OCI-LY7 (cell line): ENCODE measurements at regions not wholly inside any gene's neighbourhood (a gene's known extent, or its start where the extent isn't known, plus 50 kb on each side); places are given as distances from the start of the nearest gene placed in this dataset.

Source experiments
- BruUV-seq: library from RNA; stranded (reverse); fragments of 400-500 nt; replicated peaks from 2 replicates; lab custom pipeline; 2021; lab: Mats Ljungman, UMichigan
- CTCF ChIA-PET: fragments of 300-600 bp; sonication (Branson Sonifier 250); formaldehyde crosslinking; loops from one replicate; lab custom pipeline; 2022; ENCODE audit warnings: antibody characterized with exemption; ENCODE audit not compliant: unreplicated experiment; lab: Charles Lee
- POLR2A ChIA-PET: fragments of 300-600 bp; sonication (Branson Sonifier 250); formaldehyde crosslinking; loops from one replicate; lab custom pipeline; 2022; ENCODE audit warnings: antibody characterized with exemption; lab: Charles Lee
- DNase-seq: peaks from one replicate; pipeline ENCODE4 v3.0.0-alpha.2; 2015; ENCODE audit warnings: low spot score
- H2AFZ ChIP-seq: fragments of 200-600 bp; sonication (generic), shearing (Covaris generic); 2 replicates; pipeline ENCODE4 v1.6.1; 2014; ENCODE audit warnings: mild to moderate bottlenecking, antibody characterized with exemption, low read length, moderate library complexity
- H3K27ac ChIP-seq: fragments of 200-600 bp; sonication (generic); 2 replicates; pipeline ENCODE4 v1.5.1; 2014; ENCODE audit warnings: mixed run types, low read depth, mild to moderate bottlenecking, moderate library complexity, low read length, inconsistent platforms; ENCODE audit not compliant: poor library complexity, severe bottlenecking
- H3K36me3 ChIP-seq: fragments of 200-600 bp; sonication (generic); 2 replicates; pipeline ENCODE4 v1.6.1; 2014; ENCODE audit warnings: mild to moderate bottlenecking, antibody characterized with exemption, low read length, moderate library complexity, mixed read lengths; ENCODE audit not compliant: insufficient read depth
- H3K4me1 ChIP-seq: fragments of 200-600 bp; sonication (generic); 2 replicates; pipeline ENCODE4 v1.5.1; 2014; ENCODE audit warnings: mild to moderate bottlenecking, low read length; ENCODE audit not compliant: insufficient read depth, poor library complexity, severe bottlenecking
- H3K4me2 ChIP-seq: fragments of 200-600 bp; sonication (generic); 2 replicates; pipeline ENCODE4 v1.6.1; 2014; ENCODE audit warnings: mild to moderate bottlenecking, low read length
- H3K4me3 ChIP-seq: fragments of 200-600 bp; sonication (generic); 2 replicates; pipeline ENCODE4 v1.5.1; 2014; ENCODE audit warnings: mild to moderate bottlenecking, low read depth, low read length; ENCODE audit not compliant: poor library complexity, severe bottlenecking
- H3K79me2 ChIP-seq: fragments of 200-600 bp; sonication (generic); 2 replicates; pipeline ENCODE4 v1.6.1; 2016; ENCODE audit warnings: low read depth, mild to moderate bottlenecking, low read length, moderate library complexity, mixed read lengths; ENCODE audit not compliant: insufficient read depth
- H3K9me2 ChIP-seq: fragments of 200-600 bp; sonication (generic); 2 replicates; pipeline ENCODE4 v1.6.1; 2016; ENCODE audit warnings: mild to moderate bottlenecking, low read length, mixed read lengths; ENCODE audit not compliant: insufficient read depth
- H3K9me3 ChIP-seq: fragments of 200-600 bp; sonication (generic); 2 replicates; pipeline ENCODE4 v1.6.1; 2014; ENCODE audit warnings: mild to moderate bottlenecking, mixed run types, low read length, mixed read lengths
- H4K20me1 ChIP-seq: fragments of 200-600 bp; sonication (generic); 2 replicates; pipeline ENCODE4 v1.6.1; 2014; ENCODE audit warnings: mild to moderate bottlenecking, antibody characterized with exemption, low read length, moderate library complexity, mixed read lengths; ENCODE audit not compliant: insufficient read depth
- EZH2phosphoT487 ChIP-seq: fragments of 200-600 bp; sonication (generic); IDR thresholded peaks from 2 replicates; pipeline ENCODE4 v1.6.1; 2018; ENCODE audit warnings: low read depth, borderline replicate concordance, mild to moderate bottlenecking, mixed run types, antibody characterized with exemption, low read length, moderate library complexity, mixed read lengths
- intact Hi-C: fragments of 100-400 bp; cut with micrococcal nuclease; formaldehyde crosslinking; loops from one replicate; pipeline ENCODE4 v1.10.0; 2022; ENCODE audit not compliant: unreplicated experiment
- TF ChIP-seq, protein P1 (sequence below): fragments of 200-600 bp; sonication (generic); conservative IDR thresholded peaks from 2 replicates; pipeline ENCODE4 v1.5.1; 2014; ENCODE audit warnings: mild to moderate bottlenecking, antibody characterized with exemption, low read length, moderate library complexity, mixed read lengths

DNA sequence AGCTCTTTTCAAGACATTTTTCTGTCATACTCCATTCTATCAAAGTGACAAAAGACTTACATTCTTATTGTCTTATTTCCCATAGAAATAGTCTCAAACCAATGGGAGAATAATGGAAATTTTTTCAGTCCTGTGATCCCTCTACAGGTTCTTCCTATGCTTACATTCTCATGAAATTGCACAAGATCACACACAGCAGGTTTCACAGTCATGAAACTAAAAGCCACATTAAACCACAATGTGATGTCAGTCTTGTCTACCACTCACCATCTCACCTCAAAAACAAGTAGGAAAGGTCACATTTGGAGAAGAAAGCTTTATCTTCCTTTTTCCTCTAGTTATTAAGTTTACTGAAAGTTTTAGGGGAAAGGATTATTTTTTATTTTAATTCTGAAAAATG lies 161.0 kb upstream of the RORA start:
- Histone ChIP-seq H3K27ac (no peak overlapping the region), H3K4me1 (no peaks in the 10 kb centered on the region), H3K36me3 (no peaks in the 10 kb centered on the region), H3K79me2 (no peaks in the 10 kb centered on the region), H3K9me2 (no peaks in the 10 kb centered on the region), H2AFZ (no peak overlapping the region), H3K4me2 (no peak overlapping the region), H3K4me3 (no peak overlapping the region), H3K9me3 (no peaks in the 10 kb centered on the region), H4K20me1 (no peaks in the 10 kb centered on the region)
- TF ChIP-seq, protein P1, sequence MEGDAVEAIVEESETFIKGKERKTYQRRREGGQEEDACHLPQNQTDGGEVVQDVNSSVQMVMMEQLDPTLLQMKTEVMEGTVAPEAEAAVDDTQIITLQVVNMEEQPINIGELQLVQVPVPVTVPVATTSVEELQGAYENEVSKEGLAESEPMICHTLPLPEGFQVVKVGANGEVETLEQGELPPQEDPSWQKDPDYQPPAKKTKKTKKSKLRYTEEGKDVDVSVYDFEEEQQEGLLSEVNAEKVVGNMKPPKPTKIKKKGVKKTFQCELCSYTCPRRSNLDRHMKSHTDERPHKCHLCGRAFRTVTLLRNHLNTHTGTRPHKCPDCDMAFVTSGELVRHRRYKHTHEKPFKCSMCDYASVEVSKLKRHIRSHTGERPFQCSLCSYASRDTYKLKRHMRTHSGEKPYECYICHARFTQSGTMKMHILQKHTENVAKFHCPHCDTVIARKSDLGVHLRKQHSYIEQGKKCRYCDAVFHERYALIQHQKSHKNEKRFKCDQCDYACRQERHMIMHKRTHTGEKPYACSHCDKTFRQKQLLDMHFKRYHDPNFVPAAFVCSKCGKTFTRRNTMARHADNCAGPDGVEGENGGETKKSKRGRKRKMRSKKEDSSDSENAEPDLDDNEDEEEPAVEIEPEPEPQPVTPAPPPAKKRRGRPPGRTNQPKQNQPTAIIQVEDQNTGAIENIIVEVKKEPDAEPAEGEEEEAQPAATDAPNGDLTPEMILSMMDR: no peak
- no peak for TF ChIP-seq EZH2phosphoT487
- DNase-seq: no peak
- BruUV-seq: no TSS peak
- POLR2A ChIA-PET: no interaction called here
- intact Hi-C loops: no loop called here
- CTCF ChIA-PET: no interaction called here

DNA sequence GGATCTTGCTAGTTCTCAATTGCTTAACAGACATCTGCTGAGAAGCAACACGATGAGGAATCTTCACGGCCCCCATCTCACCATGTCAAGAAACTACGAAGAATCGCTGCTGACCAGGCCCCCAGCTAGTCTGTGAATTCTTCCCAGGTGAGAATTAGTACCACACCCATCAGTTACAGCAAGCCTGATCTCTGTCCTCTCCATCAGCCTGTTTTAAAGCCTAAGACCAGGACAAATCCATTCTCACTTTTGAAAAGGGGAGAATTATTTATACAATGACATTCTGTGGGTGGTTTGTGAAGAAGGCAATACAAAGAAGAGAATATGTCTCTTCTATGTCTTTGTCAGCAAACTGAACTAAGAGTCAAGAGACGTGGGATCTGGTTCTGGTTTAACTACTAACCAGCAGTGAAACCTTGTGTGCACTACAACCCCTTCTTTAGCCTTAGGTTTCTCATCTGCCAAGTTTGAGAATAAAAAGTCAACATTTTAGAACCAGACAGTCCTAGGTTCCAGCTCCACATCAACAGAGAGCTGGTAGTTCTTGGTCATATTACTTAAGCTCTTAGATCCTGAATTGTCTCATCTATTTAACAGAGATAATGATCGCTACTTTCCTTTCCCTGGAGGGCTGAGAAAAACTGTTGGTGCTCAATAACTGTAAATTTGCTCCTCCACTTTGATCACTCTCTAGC lies 160.4 kb upstream of the RORA start:
- TF ChIP-seq EZH2phosphoT487: no peak
- TF ChIP-seq, protein P1: no peak
- DNase-seq: no peak
- Histone ChIP-seq H2AFZ (no peak overlapping the region), H3K79me2 (no peaks in the 10 kb centered on the region), H3K4me1 (no peaks in the 10 kb centered on the region), H3K27ac (no peak overlapping the region), H3K4me2 (no peak overlapping the region), H3K4me3 (no peak overlapping the region), H4K20me1 (no peaks in the 10 kb centered on the region), H3K9me2 (no peaks in the 10 kb centered on the region), H3K9me3 (no peaks in the 10 kb centered on the region), H3K36me3 (no peaks in the 10 kb centered on the region)
- ChIA-PET CTCF (no interaction called here), POLR2A (interaction anchor here (0.5 kb wide), 1 partner anchor 36 kb away, joined by 4 read pairs; no protein-coding TSS in a partner anchor)
- intact Hi-C loops: no loop called here
- no TSS peak for BruUV-seq

GRCh38 chr15:61387675-61388074 lies 158.6 kb upstream of the RORA start:
- H3K4me3 ChIP-seq: no peak overlapping the region
- no peaks in the 10 kb centered on the region for H3K9me2 ChIP-seq
- no peak overlapping the region for H3K27ac ChIP-seq
- no peaks in the 10 kb centered on the region for H3K9me3 ChIP-seq
- H3K4me2 ChIP-seq: no peak overlapping the region
- no peaks in the 10 kb centered on the region for H3K36me3 ChIP-seq
- CTCF ChIA-PET: no interaction called here
- H3K79me2 ChIP-seq: no peaks in the 10 kb centered on the region
- DNase-seq: no peak
- H3K4me1 ChIP-seq: no peaks in the 10 kb centered on the region
- TF ChIP-seq, protein P1: no peak
- POLR2A ChIA-PET: no interaction called here
- BruUV-seq: no TSS peak
- H2AFZ ChIP-seq: no peak overlapping the region
- no peaks in the 10 kb centered on the region for H4K20me1 ChIP-seq
- intact Hi-C loops: no loop called here
